Fibroblast of lung (primary cell): ENCODE measurements at regions not wholly inside any gene's neighbourhood (a gene's known extent, or its start where the extent isn't known, plus 50 kb on each side); places are given as distances from the start of the nearest gene placed in this dataset.

ENCODE experiments used
- DNase-seq, 2 donors: peaks; one replicate each; pipeline versions ENCODE4 v3.0.0 to v3.0.0-alpha.2; 2010; ENCODE audit warnings: low read depth in 2 of 2
- H2AFZ ChIP-seq: 2 replicates; pipeline ENCODE4 v1.5.1; 2012; ENCODE audit warnings: low read length, control low read depth, inconsistent platforms
- H3K27ac ChIP-seq: 2 replicates; pipeline ENCODE4 v1.5.1; 2011; ENCODE audit warnings: low read length, control low read depth; ENCODE audit not compliant: insufficient read depth
- H3K27me3 ChIP-seq: 2 replicates; pipeline ENCODE4 v1.5.1; 2011; ENCODE audit warnings: mild to moderate bottlenecking, low read length; ENCODE audit not compliant: control insufficient read depth, insufficient read depth
- H3K36me3 ChIP-seq: 2 replicates; pipeline ENCODE4 v1.5.1; 2011; ENCODE audit warnings: low read length; ENCODE audit not compliant: control insufficient read depth, insufficient read depth
- H3K4me1 ChIP-seq: 2 replicates; pipeline ENCODE4 v1.5.1; 2011; ENCODE audit warnings: low read length; ENCODE audit not compliant: control insufficient read depth, insufficient read depth; ENCODE audit errors: extremely low read depth
- H3K4me2 ChIP-seq: 2 replicates; pipeline ENCODE4 v1.5.1; 2011; ENCODE audit warnings: low read length, control low read depth; ENCODE audit not compliant: insufficient read depth; ENCODE audit errors: extremely low read depth
- H3K4me3 ChIP-seq, 4 experiments: fragments of 200-600 bp in 1 of 4; sonication (generic) in 1 of 4; replicated peaks in 1 of 4; 2 replicates each; pipeline ENCODE4 v1.5.1; 2011 to 2016; ENCODE audit warnings: low read length in 4 of 4, low read depth in 3 of 4, mild to moderate bottlenecking in 3 of 4, control low read depth in 2 of 4, inconsistent platforms in 1 of 4, mixed read lengths in 1 of 4; ENCODE audit not compliant: insufficient read depth in 1 of 4; ENCODE audit errors: control extremely low read depth in 1 of 4
- H3K79me2 ChIP-seq: 2 replicates; pipeline ENCODE4 v1.5.1; 2012; ENCODE audit warnings: mild to moderate bottlenecking, low read length, inconsistent platforms; ENCODE audit not compliant: control insufficient read depth, insufficient read depth
- H3K9ac ChIP-seq: 2 replicates; pipeline ENCODE4 v1.5.1; 2011; ENCODE audit warnings: mild to moderate bottlenecking, low read length, control low read depth; ENCODE audit not compliant: insufficient read depth
- H3K9me3 ChIP-seq: 2 replicates; pipeline ENCODE4 v1.5.1; 2012; ENCODE audit warnings: low read depth, low read length; ENCODE audit not compliant: control insufficient read depth, insufficient read depth
- H4K20me1 ChIP-seq: 2 replicates; pipeline ENCODE4 v1.5.1; 2011; ENCODE audit warnings: low read length; ENCODE audit not compliant: control insufficient read depth, insufficient read depth; ENCODE audit errors: extremely low read depth
- EZH2 ChIP-seq: IDR thresholded peaks from 2 replicates; pipeline ENCODE4 v1.5.1; 2012; ENCODE audit warnings: low read length, control low read depth, mild to moderate bottlenecking; ENCODE audit errors: missing control alignments
- TF ChIP-seq, protein P1 (sequence below), 2 donors: IDR thresholded peaks in 1 of 2; conservative IDR thresholded peaks in 1 of 2; 1 replicate in 1 of 2; 2 replicates in 1 of 2; pipeline ENCODE4 v1.5.1; 2011 to 2012; ENCODE audit warnings: low read length in 2 of 2, control low read depth in 1 of 2, inconsistent platforms in 1 of 2, low read depth in 1 of 2, mild to moderate bottlenecking in 1 of 2

- Histone ChIP-seq H3K27me3 (peaks cover 19% of the 10 kb centered on the region), H3K4me3 (no peak overlapping the region), H3K9me3 (no peaks in the 10 kb centered on the region), H3K27ac (no peak overlapping the region), H3K9ac (no peak overlapping the region), H4K20me1 (no peaks in the 10 kb centered on the region), H2AFZ (no peak overlapping the region), H3K4me2 (no peak overlapping the region), H3K4me1 (peaks cover 20% of the 10 kb centered on the region), H3K36me3 (no peaks in the 10 kb centered on the region), H3K79me2 (no peaks in the 10 kb centered on the region)
- TF ChIP-seq EZH2, result no peak
- TF ChIP-seq, protein P1, sequence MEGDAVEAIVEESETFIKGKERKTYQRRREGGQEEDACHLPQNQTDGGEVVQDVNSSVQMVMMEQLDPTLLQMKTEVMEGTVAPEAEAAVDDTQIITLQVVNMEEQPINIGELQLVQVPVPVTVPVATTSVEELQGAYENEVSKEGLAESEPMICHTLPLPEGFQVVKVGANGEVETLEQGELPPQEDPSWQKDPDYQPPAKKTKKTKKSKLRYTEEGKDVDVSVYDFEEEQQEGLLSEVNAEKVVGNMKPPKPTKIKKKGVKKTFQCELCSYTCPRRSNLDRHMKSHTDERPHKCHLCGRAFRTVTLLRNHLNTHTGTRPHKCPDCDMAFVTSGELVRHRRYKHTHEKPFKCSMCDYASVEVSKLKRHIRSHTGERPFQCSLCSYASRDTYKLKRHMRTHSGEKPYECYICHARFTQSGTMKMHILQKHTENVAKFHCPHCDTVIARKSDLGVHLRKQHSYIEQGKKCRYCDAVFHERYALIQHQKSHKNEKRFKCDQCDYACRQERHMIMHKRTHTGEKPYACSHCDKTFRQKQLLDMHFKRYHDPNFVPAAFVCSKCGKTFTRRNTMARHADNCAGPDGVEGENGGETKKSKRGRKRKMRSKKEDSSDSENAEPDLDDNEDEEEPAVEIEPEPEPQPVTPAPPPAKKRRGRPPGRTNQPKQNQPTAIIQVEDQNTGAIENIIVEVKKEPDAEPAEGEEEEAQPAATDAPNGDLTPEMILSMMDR (conservative IDR thresholded peaks at IDR 0.05 in 1 of 2, IDR thresholded peaks at IDR 0.05 in 1 of 2; ENCODE audit: low read depth in 1 of 2, low read length in 2 of 2), result no peak
- DNase-seq, result no peak
Observed at GRCh38 chr22:26897384-26897783, 240.0 kb downstream of the MIAT start.

DNA sequence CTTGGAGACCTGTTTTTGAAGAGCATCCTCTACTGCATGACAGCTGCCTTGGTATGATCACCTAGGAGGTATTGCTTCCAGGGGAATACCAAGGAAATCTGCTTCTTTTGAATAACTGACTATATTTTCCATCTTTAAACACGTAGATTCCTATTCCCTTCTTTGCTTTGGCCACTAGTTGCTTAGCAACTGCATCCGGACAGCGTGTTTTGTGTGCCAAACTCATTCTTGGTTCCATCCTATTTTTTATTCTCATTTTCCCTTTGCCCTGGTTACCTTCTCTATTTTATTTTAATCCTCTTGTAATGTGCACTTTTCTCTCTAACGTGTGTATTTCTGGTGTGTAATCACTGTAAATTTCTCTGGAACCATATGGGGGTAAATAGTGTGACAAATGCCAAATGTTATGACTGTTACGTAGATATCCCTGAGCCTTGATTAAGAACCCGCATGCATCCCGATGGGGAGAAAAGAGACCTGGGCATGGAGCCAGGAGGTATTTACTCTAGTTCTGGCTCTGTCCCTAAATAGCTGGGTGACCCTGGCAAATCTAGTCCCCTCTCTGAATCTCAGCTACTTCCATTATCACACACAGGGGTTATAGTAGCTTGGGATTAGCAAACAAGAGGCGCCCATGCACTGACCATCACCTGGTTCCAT, 241.7 kb downstream of the MIAT start:
- no peak overlapping the region for H2AFZ ChIP-seq
- no peak overlapping the region for H3K4me2 ChIP-seq
- H3K79me2 ChIP-seq, result no peaks in the 10 kb centered on the region
- no peaks in the 10 kb centered on the region for H4K20me1 ChIP-seq
- no peaks in the 10 kb centered on the region for H3K9me3 ChIP-seq
- no peak overlapping the region for H3K4me3 ChIP-seq
- no peak for TF ChIP-seq EZH2
- TF ChIP-seq, protein P1 (conservative IDR thresholded peaks at IDR 0.05 in 1 of 2, IDR thresholded peaks at IDR 0.05 in 1 of 2; ENCODE audit: low read depth in 1 of 2, low read length in 2 of 2), result no peak
- no peaks in the 10 kb centered on the region for H3K36me3 ChIP-seq
- no peak overlapping the region for H3K27ac ChIP-seq
- H3K9ac ChIP-seq, result no peak overlapping the region
- peaks cover 30% of the 10 kb centered on the region for H3K27me3 ChIP-seq
- no peak for DNase-seq
- peaks cover 15% of the 10 kb centered on the region for H3K4me1 ChIP-seq

- H3K9ac ChIP-seq, result no peak overlapping the region
- H3K4me1 ChIP-seq, result peaks cover 4% of the 10 kb centered on the region
- TF ChIP-seq, protein P1 (conservative IDR thresholded peaks at IDR 0.05 in 1 of 2, IDR thresholded peaks at IDR 0.05 in 1 of 2; ENCODE audit: low read depth in 1 of 2, low read length in 2 of 2), result no peak
- no peak for TF ChIP-seq EZH2
- no peak for DNase-seq
- H3K79me2 ChIP-seq, result no peaks in the 10 kb centered on the region
- no peak overlapping the region for H2AFZ ChIP-seq
- H3K4me2 ChIP-seq, result no peak overlapping the region
- no peaks in the 10 kb centered on the region for H3K9me3 ChIP-seq
- H3K4me3 ChIP-seq, result no peak overlapping the region
- H3K27ac ChIP-seq, result no peak overlapping the region
- H3K36me3 ChIP-seq, result no peaks in the 10 kb centered on the region
- no peaks in the 10 kb centered on the region for H4K20me1 ChIP-seq
- H3K27me3 ChIP-seq, result peaks cover 36% of the 10 kb centered on the region
Observed at GRCh38 chr22:26900787-26901186, 243.4 kb downstream of the MIAT start.
